Muscle layer of duodenum (tissue), 2 donors: ENCODE measurements at regions not wholly inside any gene's neighbourhood (a gene's known extent, or its start where the extent isn't known, plus 50 kb on each side); places are given as distances from the start of the nearest gene placed in this dataset.
"Not testable (repeated sequence)": the region's sequence is repeated elsewhere in the genome, so short reads cannot be mapped to it uniquely, and the experiment has no call there.

Experiments used
- H3K27ac ChIP-seq: one replicate; pipeline ENCODE4 v1.7.0; 2013; ENCODE audit warnings: mild to moderate bottlenecking, low read length
- H3K27me3 ChIP-seq: one replicate; pipeline ENCODE4 v1.7.0; 2013; ENCODE audit warnings: low read depth, mild to moderate bottlenecking, control low read depth, low read length
- H3K36me3 ChIP-seq, 2 donors: one replicate each; pipeline ENCODE4 v1.7.0; 2013; ENCODE audit warnings: low read length in 2 of 2, control low read depth in 1 of 2, mild to moderate bottlenecking in 1 of 2; ENCODE audit not compliant: insufficient read depth in 2 of 2, control insufficient read depth in 1 of 2
- H3K4me1 ChIP-seq, 2 donors: one replicate each; pipeline ENCODE4 v1.7.0; 2013; ENCODE audit warnings: low read length in 2 of 2, mild to moderate bottlenecking in 2 of 2, control low read depth in 1 of 2, moderate library complexity in 1 of 2; ENCODE audit not compliant: insufficient read depth in 2 of 2, control insufficient read depth in 1 of 2
- H3K4me3 ChIP-seq, 2 donors: one replicate each; pipeline ENCODE4 v1.7.0; 2013; ENCODE audit warnings: low read length in 2 of 2, low read depth in 1 of 2, mild to moderate bottlenecking in 1 of 2
- H3K9me3 ChIP-seq, 2 donors: one replicate each; pipeline ENCODE4 v1.7.0; 2013; ENCODE audit warnings: low read length in 2 of 2, control low read depth in 1 of 2, mild to moderate bottlenecking in 1 of 2; ENCODE audit not compliant: control insufficient read depth in 1 of 2
- donor health status: healthy.

- peaks cover 0 to 8% of the 10 kb centered on the region in 2 donors for H3K4me1 ChIP-seq
- no peaks in the 10 kb centered on the region for H3K36me3 ChIP-seq
- H3K9me3 ChIP-seq, result no peaks in the 10 kb centered on the region
- H3K27me3 ChIP-seq, result no peaks in the 10 kb centered on the region
- no peak overlapping the region for H3K27ac ChIP-seq
- no peak overlapping the region for H3K4me3 ChIP-seq
Observed at GRCh38 chr18:43777636-43778304, 500.5 kb upstream of the SYT4 start.

GRCh38 chr18:43780782-43781340 lies 503.6 kb upstream of the SYT4 start:
- Histone ChIP-seq H3K9me3 (no peaks in the 10 kb centered on the region), H3K4me3 (no peak overlapping the region), H3K4me1 (no peaks in the 10 kb centered on the region), H3K36me3 (no peaks in the 10 kb centered on the region), H3K27ac (no peak overlapping the region), H3K27me3 (no peaks in the 10 kb centered on the region)

GRCh38 chr18:43785158-43785557 lies 507.9 kb upstream of the SYT4 start:
- no peaks in the 10 kb centered on the region for H3K36me3 ChIP-seq
- H3K4me3 ChIP-seq, result no peak overlapping the region
- no peaks in the 10 kb centered on the region for H3K27me3 ChIP-seq
- no peaks in the 10 kb centered on the region for H3K9me3 ChIP-seq
- H3K4me1 ChIP-seq, result peaks cover 0 to 3% of the 10 kb centered on the region in 2 donors
- no peak overlapping the region for H3K27ac ChIP-seq

DNA sequence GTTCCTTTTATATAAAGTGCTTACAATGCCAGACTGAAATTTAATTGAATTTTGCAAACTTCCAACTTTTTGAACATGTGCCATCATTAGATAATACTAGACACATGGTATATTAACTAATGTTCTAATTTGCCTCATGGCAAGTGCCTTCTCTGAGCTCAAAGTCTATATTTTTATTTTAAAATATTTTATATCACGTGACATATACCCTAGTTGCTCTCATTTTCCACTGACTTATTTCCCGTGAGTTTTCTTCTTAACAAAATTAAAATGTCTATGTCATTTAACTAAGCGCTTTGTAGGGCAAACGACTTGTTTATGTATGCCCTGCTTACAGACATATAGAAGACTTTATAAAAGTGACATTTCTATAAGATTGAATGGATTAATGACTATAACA lies 509.6 kb upstream of the SYT4 start:
- peaks cover 0 to 3% of the 10 kb centered on the region in 2 donors for H3K4me1 ChIP-seq
- H3K4me3 ChIP-seq, result no peak overlapping the region
- no peak overlapping the region for H3K27ac ChIP-seq
- no peaks in the 10 kb centered on the region for H3K9me3 ChIP-seq
- H3K36me3 ChIP-seq, result no peaks in the 10 kb centered on the region
- H3K27me3 ChIP-seq, result no peaks in the 10 kb centered on the region

GRCh38 chr18:43787721-43788120 lies 510.4 kb upstream of the SYT4 start:
- not testable (repeated sequence) for H3K4me3 ChIP-seq, H3K4me1 ChIP-seq, H3K36me3 ChIP-seq, H3K27me3 ChIP-seq, H3K9me3 ChIP-seq, H3K27ac ChIP-seq

DNA sequence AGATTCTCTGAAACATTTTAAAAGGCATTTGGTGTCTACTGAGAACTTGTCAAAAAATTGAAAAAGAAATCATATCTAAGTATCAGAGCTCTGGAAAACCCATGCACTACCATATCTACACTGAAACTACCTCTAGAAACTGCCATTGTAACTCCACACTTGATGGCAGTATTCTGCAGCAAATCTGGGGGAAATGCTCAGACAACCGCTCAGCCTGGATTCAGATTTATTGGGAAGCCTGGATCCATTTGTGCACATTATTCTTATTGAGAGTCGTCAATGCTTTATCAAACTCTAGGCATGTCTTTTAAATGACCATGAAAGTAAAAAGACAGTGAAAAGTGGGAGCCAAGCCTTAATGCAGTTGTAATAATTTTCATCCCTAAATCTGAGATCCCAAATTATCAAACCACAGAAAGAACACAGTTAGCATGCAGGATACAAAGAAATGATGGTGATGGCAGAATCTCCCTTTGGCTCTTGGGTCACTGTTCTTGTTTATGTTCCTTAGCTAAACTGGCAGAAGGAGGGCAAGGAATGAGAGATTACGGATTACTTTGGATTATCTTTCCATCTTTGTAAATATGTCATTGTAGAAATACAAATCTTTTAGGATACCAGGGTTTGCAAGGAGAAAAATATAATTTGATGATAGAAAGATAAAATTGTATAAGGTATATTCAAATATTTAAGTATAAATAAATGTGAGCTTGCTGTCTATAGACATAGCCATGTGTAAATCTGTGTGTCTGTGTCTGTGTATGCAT lies 512.1 kb upstream of the SYT4 start:
- Histone ChIP-seq H3K27ac (no peak overlapping the region), H3K4me3 (no peak overlapping the region)

DNA sequence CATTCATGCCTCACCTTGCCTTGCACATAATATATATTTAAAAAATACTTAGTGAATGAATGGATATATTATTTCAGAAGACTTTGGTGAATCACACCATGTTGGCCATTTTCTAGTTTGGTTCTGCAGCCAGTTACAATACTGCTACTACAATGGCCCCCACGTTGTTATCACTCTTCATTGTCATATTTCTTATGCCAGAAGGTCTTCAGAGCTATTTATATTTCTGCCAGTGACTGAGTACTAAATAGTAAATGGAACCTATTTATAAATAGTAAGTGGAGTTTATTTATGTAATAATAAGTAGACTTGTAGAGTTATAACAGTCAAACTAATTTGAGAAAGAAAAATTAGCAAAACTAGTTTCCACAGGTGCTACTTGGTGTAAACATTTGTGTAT lies 516.6 kb upstream of the SYT4 start:
- Histone ChIP-seq H3K4me3 (no peak overlapping the region), H3K27ac (no peak overlapping the region), H3K36me3 (no peaks in the 10 kb centered on the region), H3K9me3 (no peaks in the 10 kb centered on the region), H3K27me3 (no peaks in the 10 kb centered on the region), H3K4me1 (peaks cover 0 to 3% of the 10 kb centered on the region in 2 donors)

More for the DNA sequence above, 512.1 kb upstream of the SYT4 start:
- Histone ChIP-seq H3K9me3 (no peaks in the 10 kb centered on the region), H3K4me1 (peaks cover 0 to 3% of the 10 kb centered on the region in 2 donors), H3K36me3 (no peaks in the 10 kb centered on the region), H3K27me3 (no peaks in the 10 kb centered on the region)

- Histone ChIP-seq H3K4me1 (peaks cover 0 to 2% of the 10 kb centered on the region in 2 donors), H3K4me3 (no peak overlapping the region), H3K27ac (no peak overlapping the region), H3K9me3 (no peaks in the 10 kb centered on the region), H3K27me3 (no peaks in the 10 kb centered on the region), H3K36me3 (no peaks in the 10 kb centered on the region)
Observed at GRCh38 chr18:43794363-43794762, 517.1 kb upstream of the SYT4 start.

GRCh38 chr18:43797347-43797746 lies 520.1 kb upstream of the SYT4 start:
- no peaks in the 10 kb centered on the region for H3K36me3 ChIP-seq
- no peak overlapping the region for H3K27ac ChIP-seq
- no peaks in the 10 kb centered on the region for H3K27me3 ChIP-seq
- H3K4me3 ChIP-seq, result no peak overlapping the region
- H3K4me1 ChIP-seq, result no peaks in the 10 kb centered on the region
- no peaks in the 10 kb centered on the region for H3K9me3 ChIP-seq

- Histone ChIP-seq H3K4me1 (no peaks in the 10 kb centered on the region), H3K36me3 (no peaks in the 10 kb centered on the region), H3K27me3 (no peaks in the 10 kb centered on the region), H3K4me3 (no peak overlapping the region), H3K27ac (no peak overlapping the region), H3K9me3 (peaks cover 0 to 5% of the 10 kb centered on the region in 2 donors)
Observed at GRCh38 chr18:43800584-43800983, 523.3 kb upstream of the SYT4 start.

DNA sequence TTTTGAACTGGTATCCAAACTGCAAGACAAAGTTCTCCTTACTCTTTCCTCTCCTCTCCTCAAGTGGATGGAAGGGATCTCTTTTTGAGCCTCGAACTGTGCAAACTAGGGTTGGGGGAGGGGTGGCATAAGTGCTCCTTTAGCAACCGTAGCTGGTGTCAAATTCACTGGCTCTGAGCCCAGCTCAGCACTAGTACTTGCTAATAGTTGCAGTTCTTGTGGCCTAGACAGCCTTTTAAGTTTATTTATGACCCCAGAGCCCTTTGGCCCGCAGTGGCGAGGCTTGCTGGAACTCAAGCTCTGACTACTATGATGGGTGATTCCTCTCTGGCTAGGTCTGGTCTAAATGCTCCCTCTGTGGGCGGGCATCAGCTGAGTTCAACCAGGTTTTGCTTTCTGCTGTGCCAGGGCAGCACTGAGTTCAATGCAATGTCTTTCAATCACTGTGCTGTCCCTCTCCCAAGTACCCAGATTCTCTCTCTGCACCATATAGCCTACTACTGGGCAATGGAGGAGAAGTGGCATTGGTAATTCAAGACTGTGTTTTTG lies 528.4 kb upstream of the SYT4 start:
- Histone ChIP-seq H3K4me3 (no peak overlapping the region), H3K27me3 (no peaks in the 10 kb centered on the region), H3K36me3 (no peaks in the 10 kb centered on the region), H3K27ac (no peak overlapping the region), H3K9me3 (peaks cover 0 to 5% of the 10 kb centered on the region in 2 donors), H3K4me1 (no peaks in the 10 kb centered on the region)
